Stimulated activated CD8-positive, alpha-beta memory T cell treated with anti-CD3 and anti-CD28 coated beads, Interleukin-12 subunit alpha, Interleukin-12 subunit beta, amount 100 ng/mL, for 24 hours (primary cell): ENCODE measurements at regions not wholly inside any gene's neighbourhood (a gene's known extent, or its start where the extent isn't known, plus 50 kb on each side); places are given as distances from the start of the nearest gene placed in this dataset.

Source experiments
- DNase-seq: peaks from one replicate; pipeline ENCODE4 v3.0.0-alpha.2; 2020; ENCODE audit errors: extremely low read depth

- DNase-seq: no peak
These were observed 322.7 kb upstream of the PLET1 start for GRCh38 chr11:112583261-112583893.

- no peak for DNase-seq
These were observed 324.0 kb upstream of the PLET1 start for GRCh38 chr11:112584672-112585071.

- DNase-seq: no peak
These were observed 327.0 kb upstream of the PLET1 start for GRCh38 chr11:112587664-112588063.

- no peak for DNase-seq
These were observed 327.6 kb upstream of the PLET1 start for GRCh38 chr11:112588252-112588694.

- no peak for DNase-seq
These were observed 328.5 kb upstream of the PLET1 start for GRCh38 chr11:112589155-112589554.

GRCh38 chr11:112590764-112591163, 330.1 kb upstream of the PLET1 start:
- no peak for DNase-seq

- DNase-seq: no peak
These were observed 332.8 kb upstream of the PLET1 start for GRCh38 chr11:112593440-112593839.

GRCh38 chr11:112596324-112596723, 335.7 kb upstream of the PLET1 start:
- DNase-seq: no peak

GRCh38 chr11:112597286-112597790, 336.7 kb upstream of the PLET1 start:
- DNase-seq: no peak

- DNase-seq: no peak
These were observed 338.6 kb upstream of the PLET1 start for GRCh38 chr11:112599265-112599664.

GRCh38 chr11:112599856-112600533, 339.3 kb upstream of the PLET1 start:
- DNase-seq: no peak

GRCh38 chr11:112605093-112605666, 344.5 kb upstream of the PLET1 start:
- DNase-seq: no peak

- no peak for DNase-seq
These were observed 346.0 kb upstream of the PLET1 start for GRCh38 chr11:112606656-112607055.

GRCh38 chr11:112608509-112608908, 347.8 kb upstream of the PLET1 start:
- no peak for DNase-seq

GRCh38 chr11:112610494-112610893, 349.8 kb upstream of the PLET1 start:
- no peak for DNase-seq

GRCh38 chr11:112610996-112611750, 350.0 kb upstream of the NCAM1 start:
- DNase-seq: no peak

- no peak for DNase-seq
These were observed 349.4 kb upstream of the NCAM1 start for GRCh38 chr11:112611771-112612170.

- no peak for DNase-seq
These were observed 348.9 kb upstream of the NCAM1 start for GRCh38 chr11:112612250-112612849.

GRCh38 chr11:112613051-112613972, 347.9 kb upstream of the NCAM1 start:
- DNase-seq: no peak

- DNase-seq: no peak
These were observed 346.6 kb upstream of the NCAM1 start for GRCh38 chr11:112614605-112615004.

- DNase-seq: no peak
These were observed 346.0 kb upstream of the NCAM1 start for GRCh38 chr11:112615238-112615637.
